ENCODE measurements at regions not wholly inside any gene's neighbourhood (a gene's known extent, or its start where the extent isn't known, plus 50 kb on each side); places are given as distances from the start of the nearest gene placed in this dataset.

- TF ChIP-seq CTCF (IDR thresholded peaks at IDR 0.05; ENCODE audit: borderline replicate concordance, insufficient read depth, low read depth, low read length): no peak
Observed at GRCh38 chr3:130242850-130243569, 102.5 kb upstream of the COL6A5 start.

GRCh38 chr3:130243808-130244207, 101.7 kb upstream of the COL6A5 start:
- TF ChIP-seq CTCF (IDR thresholded peaks at IDR 0.05; ENCODE audit: borderline replicate concordance, insufficient read depth, low read depth, low read length): no peak
- no peak overlapping the region for H3K4me3 ChIP-seq (ENCODE audit: low read depth, low read length)

More at GRCh38 chr3:130242850-130243569, 102.5 kb upstream of the COL6A5 start:
- no peak overlapping the region for H3K4me3 ChIP-seq (ENCODE audit: low read depth, low read length)

GRCh38 chr3:130250982-130251381, 94.5 kb upstream of the COL6A5 start:
- no peak for TF ChIP-seq CTCF (IDR thresholded peaks at IDR 0.05; ENCODE audit: borderline replicate concordance, insufficient read depth, low read depth, low read length)
- no peak overlapping the region for H3K4me3 ChIP-seq (ENCODE audit: low read depth, low read length)

GRCh38 chr3:130255442-130255841, 90.0 kb upstream of the COL6A5 start:
- TF ChIP-seq CTCF (IDR thresholded peaks at IDR 0.05; ENCODE audit: borderline replicate concordance, insufficient read depth, low read depth, low read length): no peak
- H3K4me3 ChIP-seq (ENCODE audit: low read depth, low read length): no peak overlapping the region

GRCh38 chr3:130256821-130257340, 88.6 kb upstream of the COL6A5 start:
- no peak for TF ChIP-seq CTCF (IDR thresholded peaks at IDR 0.05; ENCODE audit: borderline replicate concordance, insufficient read depth, low read depth, low read length)
- no peak overlapping the region for H3K4me3 ChIP-seq (ENCODE audit: low read depth, low read length)

- no peak overlapping the region for H3K4me3 ChIP-seq (ENCODE audit: low read depth, low read length)
- no peak for TF ChIP-seq CTCF (IDR thresholded peaks at IDR 0.05; ENCODE audit: borderline replicate concordance, insufficient read depth, low read depth, low read length)
Observed at GRCh38 chr3:130258532-130258952, 86.9 kb upstream of the COL6A5 start.

Measured in GM12875 (cell line).